OCI-LY1 (cell line): ENCODE measurements at regions not wholly inside any gene's neighbourhood (a gene's known extent, or its start where the extent isn't known, plus 50 kb on each side); places are given as distances from the start of the nearest gene placed in this dataset.

ENCODE experiments used
- H2AFZ ChIP-seq: fragments of 200-600 bp; sonication (generic), shearing (Covaris generic); 2 replicates; pipeline ENCODE4 v1.6.0; 2014; ENCODE audit warnings: antibody characterized with exemption, mild to moderate bottlenecking, low read length
- H3F3A ChIP-seq: fragments of 200-600 bp; sonication (generic), shearing (Covaris generic); 2 replicates; pipeline ENCODE4 v1.6.0; 2014; ENCODE audit warnings: mild to moderate bottlenecking, antibody characterized with exemption, low read length, moderate library complexity; ENCODE audit not compliant: insufficient read depth
- H3K27ac ChIP-seq: fragments of 200-600 bp; sonication (generic); 2 replicates; pipeline ENCODE4 v1.5.1; 2014; ENCODE audit warnings: low read length, mixed run types, mild to moderate bottlenecking, low read depth; ENCODE audit not compliant: poor library complexity, severe bottlenecking
- H3K27me3 ChIP-seq: fragments of 200-600 bp; sonication (generic); 2 replicates; pipeline ENCODE4 v1.6.0; 2014; ENCODE audit warnings: antibody characterized with exemption, mild to moderate bottlenecking, low read length, moderate library complexity; ENCODE audit not compliant: insufficient read depth
- H3K36me3 ChIP-seq: fragments of 200-600 bp; sonication (generic); 2 replicates; pipeline ENCODE4 v1.6.1; 2014; ENCODE audit warnings: mild to moderate bottlenecking, antibody characterized with exemption, low read length, moderate library complexity, mixed read lengths; ENCODE audit not compliant: insufficient read depth
- H3K4me1 ChIP-seq: fragments of 200-600 bp; sonication (generic); 2 replicates; pipeline ENCODE4 v1.5.1; 2014; ENCODE audit warnings: mild to moderate bottlenecking, low read length, moderate library complexity; ENCODE audit not compliant: insufficient read depth, severe bottlenecking
- H3K4me2 ChIP-seq: fragments of 200-600 bp; sonication (generic), shearing (Covaris generic); 2 replicates; pipeline ENCODE4 v1.6.1; 2014; ENCODE audit warnings: low read length
- H3K4me3 ChIP-seq: fragments of 200-600 bp; sonication (generic); 2 replicates; pipeline ENCODE4 v1.5.1; 2014; ENCODE audit warnings: low read length, low read depth, mild to moderate bottlenecking, mixed read lengths; ENCODE audit not compliant: poor library complexity, severe bottlenecking
- H3K79me2 ChIP-seq: fragments of 200-600 bp; shearing (Covaris generic); 2 replicates; pipeline ENCODE4 v1.6.1; 2016; ENCODE audit warnings: mixed run types, low read length, mixed read lengths; ENCODE audit not compliant: insufficient read depth
- H3K9ac ChIP-seq: fragments of 200-600 bp; sonication (generic), shearing (Covaris generic); 2 replicates; pipeline ENCODE4 v1.6.1; 2014; ENCODE audit warnings: mild to moderate bottlenecking, low read length, mixed read lengths
- H3K9me2 ChIP-seq: fragments of 200-600 bp; sonication (generic), shearing (Covaris generic); 2 replicates; pipeline ENCODE4 v1.6.1; 2014; ENCODE audit warnings: low read depth, mild to moderate bottlenecking, low read length, mixed read lengths
- H3K9me3 ChIP-seq: fragments of 200-600 bp; shearing (Covaris generic); 2 replicates; pipeline ENCODE4 v1.6.1; 2014; ENCODE audit warnings: low read length, mixed read lengths
- H4K20me1 ChIP-seq: fragments of 200-600 bp; sonication (generic), shearing (Covaris generic); 2 replicates; pipeline ENCODE4 v1.6.0; 2016; ENCODE audit warnings: mild to moderate bottlenecking, low read length; ENCODE audit not compliant: insufficient read depth
- CTCF ChIP-seq: fragments of 200-600 bp; sonication (generic), shearing (Covaris generic); IDR thresholded peaks from 2 replicates; pipeline ENCODE4 v1.5.1; 2017; ENCODE audit warnings: mild to moderate bottlenecking, antibody characterized with exemption, low read length, moderate library complexity, mixed read lengths
- EZH2 ChIP-seq: fragments of 200-600 bp; sonication (generic), shearing (Covaris generic); IDR thresholded peaks from 2 replicates; pipeline ENCODE4 v1.8.0; 2017; ENCODE audit warnings: borderline replicate concordance, mixed run types, mild to moderate bottlenecking, antibody characterized with exemption, low read length, moderate library complexity, mixed read lengths

DNA sequence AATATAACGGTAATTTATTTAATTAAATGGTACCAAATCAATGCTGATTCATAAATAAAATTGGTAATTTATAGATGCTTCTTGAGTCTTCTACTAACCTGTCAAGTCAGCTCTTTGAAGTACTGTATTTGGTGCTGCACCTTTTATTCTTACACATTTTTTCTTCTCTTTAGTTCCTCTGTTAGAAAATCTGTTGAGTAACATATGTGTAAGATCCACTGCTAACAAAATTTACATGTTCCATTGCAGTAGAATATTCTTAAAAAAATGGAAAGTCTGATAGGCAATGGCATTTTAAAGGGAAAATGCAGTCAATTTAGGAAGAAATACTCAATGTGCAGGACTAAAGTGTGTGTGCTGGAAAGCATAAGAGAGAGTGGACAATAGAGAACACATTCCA lies 936.6 kb downstream of the ZPLD1 start:
- Histone ChIP-seq H3K9me3 (no peaks in the 10 kb centered on the region), H3F3A (no peaks in the 10 kb centered on the region), H3K27ac (no peak overlapping the region), H4K20me1 (no peaks in the 10 kb centered on the region), H3K27me3 (no peaks in the 10 kb centered on the region), H2AFZ (no peak overlapping the region), H3K4me3 (no peak overlapping the region), H3K9ac (no peak overlapping the region), H3K9me2 (no peaks in the 10 kb centered on the region), H3K4me2 (no peak overlapping the region), H3K79me2 (no peaks in the 10 kb centered on the region), H3K36me3 (no peaks in the 10 kb centered on the region), H3K4me1 (no peaks in the 10 kb centered on the region)
- TF ChIP-seq CTCF (no peak), EZH2 (no peak)

- no peak overlapping the region for H2AFZ ChIP-seq
- no peaks in the 10 kb centered on the region for H3K9me3 ChIP-seq
- H3F3A ChIP-seq = no peaks in the 10 kb centered on the region
- H3K27me3 ChIP-seq = no peaks in the 10 kb centered on the region
- TF ChIP-seq EZH2 = no peak
- TF ChIP-seq CTCF = no peak
- H3K4me3 ChIP-seq = no peak overlapping the region
- no peaks in the 10 kb centered on the region for H4K20me1 ChIP-seq
- no peaks in the 10 kb centered on the region for H3K9me2 ChIP-seq
- H3K79me2 ChIP-seq = no peaks in the 10 kb centered on the region
- no peaks in the 10 kb centered on the region for H3K4me1 ChIP-seq
- no peak overlapping the region for H3K4me2 ChIP-seq
- H3K36me3 ChIP-seq = no peaks in the 10 kb centered on the region
- H3K9ac ChIP-seq = no peak overlapping the region
- no peak overlapping the region for H3K27ac ChIP-seq
Observed at GRCh38 chr3:103372031-103372430, 937.2 kb downstream of the ZPLD1 start.

- Histone ChIP-seq H3K4me1 (no peaks in the 10 kb centered on the region), H3K36me3 (no peaks in the 10 kb centered on the region), H2AFZ (no peak overlapping the region), H3K79me2 (no peaks in the 10 kb centered on the region), H3F3A (no peaks in the 10 kb centered on the region), H3K4me3 (no peak overlapping the region), H3K9ac (no peak overlapping the region), H3K9me3 (no peaks in the 10 kb centered on the region), H3K9me2 (no peaks in the 10 kb centered on the region), H3K27me3 (no peaks in the 10 kb centered on the region), H3K27ac (no peak overlapping the region), H3K4me2 (no peak overlapping the region), H4K20me1 (no peaks in the 10 kb centered on the region)
- TF ChIP-seq CTCF (no peak), EZH2 (no peak)
Observed at GRCh38 chr3:103380391-103380790, 945.6 kb downstream of the ZPLD1 start.
